Nephron progenitor cell (in vitro differentiated cells): ENCODE measurements at regions not wholly inside any gene's neighbourhood (a gene's known extent, or its start where the extent isn't known, plus 50 kb on each side); places are given as distances from the start of the nearest gene placed in this dataset.
"Not testable (repeated sequence)": the region's sequence is repeated elsewhere in the genome, so short reads cannot be mapped to it uniquely, and the experiment has no call there.

ENCODE experiments used
- DNase-seq: peaks from one replicate; pipeline ENCODE4 v3.0.0; 2021
- H3K27ac Mint-ChIP-seq: 2 replicates; pipeline ENCODE4 v1.8.0; 2021; ENCODE audit warnings: mild to moderate bottlenecking, moderate library complexity, mixed read lengths
- H3K27me3 Mint-ChIP-seq: 2 replicates; pipeline ENCODE4 v1.8.0; 2021; ENCODE audit warnings: mild to moderate bottlenecking, low read depth, mixed read lengths; ENCODE audit not compliant: poor library complexity
- H3K36me3 Mint-ChIP-seq: 2 replicates; pipeline ENCODE4 v1.8.0; 2021; ENCODE audit warnings: low read depth, mixed read lengths
- H3K4me1 Mint-ChIP-seq: 2 replicates; pipeline ENCODE4 v1.8.0; 2021; ENCODE audit warnings: mixed read lengths
- H3K4me3 Mint-ChIP-seq: 2 replicates; pipeline ENCODE4 v1.8.0; 2021; ENCODE audit warnings: mild to moderate bottlenecking, moderate library complexity, mixed read lengths
- H3K9me3 Mint-ChIP-seq: 2 replicates; pipeline ENCODE4 v1.8.0; 2021; ENCODE audit warnings: mild to moderate bottlenecking, moderate library complexity, mixed read lengths

DNA sequence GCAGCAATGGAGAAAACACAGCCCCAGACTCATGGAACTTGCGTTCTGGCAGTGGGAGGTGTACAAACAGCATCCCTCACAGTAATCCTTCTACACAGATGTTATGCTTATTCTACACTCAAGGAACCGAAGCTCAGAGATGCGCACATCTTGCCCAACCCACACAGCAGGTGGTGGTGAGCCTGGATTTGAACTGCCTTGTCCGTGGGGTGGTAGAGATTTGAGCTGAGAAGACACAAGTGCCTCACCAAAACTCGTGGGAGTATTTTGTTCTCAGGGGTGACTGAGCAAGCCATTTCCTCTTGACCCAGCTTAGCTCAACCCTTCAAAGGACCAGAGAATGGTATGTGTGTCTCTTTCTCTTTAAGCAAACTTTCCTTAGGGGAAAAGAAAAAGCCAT is 121.8 kb downstream of the NPIPB11 start:
- Mint-ChIP-seq H3K9me3 (peaks cover 29% of the 10 kb centered on the region), H3K27ac (peak overlapping the region; percentile 87)
- not testable (repeated sequence) for DNase-seq

DNA sequence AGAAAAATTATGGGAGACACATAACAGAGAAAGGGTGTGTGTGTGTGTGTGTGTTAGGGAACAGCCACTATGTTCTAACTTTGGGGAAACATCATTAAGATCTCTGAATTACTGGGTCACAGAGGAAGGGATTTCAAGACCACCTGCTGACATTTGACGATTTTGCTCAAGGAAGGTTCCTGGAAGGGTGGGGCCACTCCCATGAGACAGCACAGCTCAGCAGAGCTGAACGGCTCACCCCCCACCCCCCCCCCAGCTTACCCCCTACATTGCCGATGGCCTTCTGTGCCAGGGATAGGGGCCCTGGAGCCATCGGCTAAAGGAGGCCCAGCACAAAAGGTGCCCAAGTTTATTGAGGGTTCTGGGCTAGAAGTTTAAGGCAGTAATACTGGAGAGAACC is 122.4 kb downstream of the NPIPB11 start:
- not testable (repeated sequence) for DNase-seq, H3K27ac Mint-ChIP-seq, H3K27me3 Mint-ChIP-seq, H3K4me3 Mint-ChIP-seq
- Mint-ChIP-seq H3K36me3 (peaks cover 12% of the 10 kb centered on the region), H3K9me3 (peaks cover 29% of the 10 kb centered on the region), H3K4me1 (peaks cover 40% of the 10 kb centered on the region)

More for the DNA sequence above, 121.8 kb downstream of the NPIPB11 start:
- Mint-ChIP-seq H3K36me3 (peaks cover 12% of the 10 kb centered on the region), H3K4me1 (peaks cover 46% of the 10 kb centered on the region), H3K4me3 (peak overlapping the region; percentile 62)
- not testable (repeated sequence) for H3K27me3 Mint-ChIP-seq

DNA sequence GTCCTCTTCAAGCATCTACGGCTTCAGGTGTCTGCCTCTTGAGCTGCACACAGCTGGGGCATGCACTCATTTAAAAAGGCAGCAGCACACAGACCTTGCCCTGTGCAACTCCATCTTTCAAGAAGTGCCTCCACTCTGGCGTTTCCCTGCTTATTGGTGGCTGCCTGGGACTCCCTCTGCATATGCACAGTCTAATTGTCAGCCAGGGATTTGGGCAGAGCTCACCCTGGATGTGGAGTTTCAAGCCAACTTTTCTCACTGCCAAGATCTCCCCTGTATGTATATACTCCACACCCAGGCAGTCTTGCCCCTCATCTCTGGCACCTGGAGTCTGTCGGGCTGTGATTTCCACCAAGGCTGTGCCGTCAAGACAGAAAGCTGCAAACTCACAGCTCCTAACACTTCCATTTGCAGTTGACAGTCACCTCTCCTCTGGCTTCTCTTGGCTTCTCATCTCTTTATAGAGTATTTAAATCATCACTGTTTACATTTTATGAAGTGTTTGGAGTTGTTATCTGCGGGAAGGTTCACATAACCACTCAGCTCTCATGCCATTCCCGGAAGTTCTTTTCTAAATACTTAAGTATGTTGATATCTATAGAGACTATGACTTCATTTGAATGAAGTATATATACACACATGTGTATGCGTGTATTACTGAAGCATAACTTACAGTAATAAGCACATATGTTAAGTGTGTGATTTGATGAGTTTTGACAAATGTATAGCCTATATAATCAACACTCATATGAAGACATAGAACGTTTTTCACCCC is 128.2 kb downstream of the NPIPB11 start:
- not testable (repeated sequence) for H3K27ac Mint-ChIP-seq, H3K36me3 Mint-ChIP-seq, H3K4me1 Mint-ChIP-seq, DNase-seq, H3K4me3 Mint-ChIP-seq
- Mint-ChIP-seq H3K27me3 (peaks cover 20% of the 10 kb centered on the region), H3K9me3 (peaks cover 27% of the 10 kb centered on the region)

DNA sequence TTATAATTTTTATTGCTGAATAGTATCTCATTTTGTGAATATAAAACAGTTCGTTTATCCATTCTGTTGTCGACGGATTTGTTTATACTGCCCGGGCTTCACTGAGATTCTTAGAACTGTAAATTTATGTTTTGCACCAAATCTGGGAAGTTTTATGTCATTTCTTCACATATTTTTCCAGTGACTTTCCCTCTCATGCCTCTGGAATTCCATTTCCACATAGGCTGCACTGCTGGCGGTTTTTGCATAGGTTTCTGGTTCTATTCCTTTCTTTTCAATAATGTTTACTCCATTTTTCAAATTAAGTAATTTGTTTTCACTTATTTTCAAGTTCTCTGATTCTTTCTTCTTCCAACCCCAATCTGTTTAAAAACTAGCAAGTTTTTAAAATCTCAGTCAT is 130.1 kb downstream of the NPIPB11 start:
- H3K36me3 Mint-ChIP-seq, DNase-seq, H3K27ac Mint-ChIP-seq, H3K4me1 Mint-ChIP-seq, H3K4me3 Mint-ChIP-seq, H3K9me3 Mint-ChIP-seq: not testable (repeated sequence)
- H3K27me3 Mint-ChIP-seq: peaks cover 17% of the 10 kb centered on the region

DNA sequence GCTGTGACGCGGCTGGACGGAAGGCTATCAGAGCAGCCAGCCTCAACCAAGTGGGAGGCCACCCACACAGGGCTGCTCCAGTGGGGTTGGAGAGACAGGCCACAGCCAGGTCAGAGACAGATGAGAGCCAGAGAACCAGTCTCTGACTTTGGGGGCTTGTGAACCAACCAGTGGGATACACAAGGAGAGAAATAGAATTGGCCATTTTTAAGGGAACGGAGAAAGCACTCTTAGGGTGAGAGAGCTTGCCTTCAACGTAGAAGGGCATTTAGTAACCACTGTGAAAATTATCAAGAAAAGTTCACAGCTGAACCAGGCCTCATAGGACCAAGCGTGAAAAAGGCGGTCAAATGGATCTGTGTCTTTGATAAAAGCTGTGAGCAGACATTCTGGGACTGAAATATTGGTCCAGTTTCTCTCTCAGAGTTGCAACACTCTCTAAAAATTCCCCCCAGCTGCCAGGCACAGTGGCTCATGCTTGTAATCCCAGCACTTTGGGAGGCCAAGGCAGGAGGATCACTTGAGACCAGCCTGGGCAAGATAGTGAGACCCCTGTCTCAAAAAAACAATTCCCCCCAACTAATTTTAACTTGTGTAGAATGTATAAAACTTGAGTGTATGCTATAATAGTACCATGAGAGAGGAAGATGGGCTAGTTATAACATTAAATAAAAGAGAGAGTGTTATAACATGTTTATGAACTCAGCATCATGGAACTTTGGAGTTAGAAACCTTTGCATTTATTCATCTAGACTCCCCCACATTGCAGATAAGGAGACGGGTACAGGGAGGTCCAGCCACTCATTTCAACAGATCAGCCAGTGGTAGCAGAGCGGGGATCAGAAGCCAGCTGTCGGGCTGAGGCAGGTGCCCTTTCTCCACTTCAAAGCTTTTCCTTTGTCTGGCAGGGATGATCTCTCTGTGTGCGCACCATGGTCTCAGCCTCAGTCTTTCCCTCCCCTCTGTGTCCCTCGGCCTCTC is 132.2 kb downstream of the NPIPB11 start:
- H3K36me3 Mint-ChIP-seq, H3K4me1 Mint-ChIP-seq: not testable (repeated sequence)
- H3K27me3 Mint-ChIP-seq: peaks cover 16% of the 10 kb centered on the region

DNA sequence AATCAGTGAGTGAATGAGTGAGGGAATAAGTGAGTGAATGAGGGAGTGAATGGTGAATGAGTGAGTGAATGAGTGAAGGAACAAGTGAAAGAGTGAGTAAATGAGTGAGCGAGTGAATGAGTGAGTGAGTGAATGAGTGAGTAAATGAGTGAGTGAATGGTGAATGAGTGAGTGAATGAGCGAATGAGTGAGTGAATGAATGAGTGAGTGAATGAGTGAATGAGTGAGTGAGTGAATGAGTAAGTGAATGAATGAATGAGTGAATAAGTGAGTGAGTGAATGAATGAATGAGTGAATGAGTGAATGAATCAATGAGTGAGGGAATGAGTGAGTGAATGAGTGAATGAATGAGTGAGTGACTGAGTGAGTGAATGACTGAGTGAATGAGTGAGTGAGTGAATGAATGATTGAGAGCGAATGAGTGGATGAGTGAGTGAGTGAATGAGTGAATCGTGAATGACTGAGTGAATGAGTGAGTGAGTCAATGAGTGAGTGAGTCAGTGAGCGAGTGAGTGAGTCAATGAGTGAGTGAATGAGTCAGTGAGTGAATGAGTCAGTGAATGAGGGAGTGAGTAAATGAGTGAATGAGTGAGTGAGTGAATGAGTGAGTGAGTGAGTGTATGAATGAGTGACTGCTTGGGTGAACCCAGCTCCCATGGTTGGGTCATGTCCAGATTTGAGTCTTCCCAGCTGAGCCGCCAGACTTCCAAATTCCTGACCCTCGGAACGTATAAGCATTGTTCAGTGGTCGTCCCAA is 133.0 kb downstream of the NPIPB11 start:
- not testable (repeated sequence) for H3K27ac Mint-ChIP-seq, H3K4me1 Mint-ChIP-seq, H3K36me3 Mint-ChIP-seq, H3K9me3 Mint-ChIP-seq, H3K4me3 Mint-ChIP-seq, DNase-seq
- peaks cover 16% of the 10 kb centered on the region for H3K27me3 Mint-ChIP-seq

More for the DNA sequence above, 132.2 kb downstream of the NPIPB11 start:
- not testable (repeated sequence) for DNase-seq, H3K27ac Mint-ChIP-seq, H3K9me3 Mint-ChIP-seq, H3K4me3 Mint-ChIP-seq

DNA sequence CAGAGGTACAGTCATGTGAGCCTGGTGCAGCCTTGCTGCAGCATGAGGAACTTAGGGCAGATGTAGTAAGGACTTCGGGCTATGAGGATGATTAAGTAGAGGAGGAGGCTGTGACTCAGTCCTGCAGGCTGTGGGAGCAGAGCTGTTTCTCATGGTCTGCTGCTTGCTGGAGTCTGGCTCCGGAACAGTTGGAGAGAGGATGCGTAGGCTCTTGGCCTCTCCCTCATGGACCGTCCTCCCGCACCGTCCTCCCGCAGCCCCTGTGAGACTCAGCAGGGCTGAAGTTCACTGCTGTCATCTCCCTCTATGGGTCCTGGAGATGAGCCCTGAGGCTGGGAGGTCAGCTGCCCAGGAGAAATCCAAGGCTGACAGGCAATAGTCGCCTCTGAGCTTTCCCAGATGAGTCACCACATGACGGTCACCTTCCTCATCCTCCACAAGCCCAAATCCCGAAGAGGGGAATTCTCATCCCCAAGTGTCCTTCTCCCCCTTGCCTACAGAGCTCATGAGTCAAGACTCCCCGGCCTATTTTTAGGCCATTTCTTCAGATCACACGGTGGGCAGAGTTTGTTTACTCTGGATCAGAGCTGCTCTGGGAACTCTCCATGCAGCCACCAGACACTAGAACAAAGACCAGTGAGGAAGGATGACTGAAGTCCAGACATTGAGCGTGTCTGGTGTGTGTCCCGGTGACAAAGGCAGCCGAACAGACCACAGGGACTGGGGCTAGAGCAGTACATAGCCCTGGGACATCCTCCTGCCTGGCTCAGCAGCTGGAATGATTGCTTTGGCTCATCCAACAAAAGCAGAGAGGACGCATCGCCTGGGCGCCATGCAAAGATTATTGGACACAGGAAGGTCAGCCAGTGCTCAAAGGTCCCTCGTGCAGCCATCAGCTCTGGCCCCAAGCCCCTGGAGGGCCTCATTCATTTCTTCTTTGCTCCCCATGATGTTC is 134.5 kb downstream of the NPIPB11 start:
- H3K4me3 Mint-ChIP-seq, H3K4me1 Mint-ChIP-seq, H3K9me3 Mint-ChIP-seq, H3K36me3 Mint-ChIP-seq, H3K27ac Mint-ChIP-seq, DNase-seq: not testable (repeated sequence)
- peaks cover 15% of the 10 kb centered on the region for H3K27me3 Mint-ChIP-seq

DNA sequence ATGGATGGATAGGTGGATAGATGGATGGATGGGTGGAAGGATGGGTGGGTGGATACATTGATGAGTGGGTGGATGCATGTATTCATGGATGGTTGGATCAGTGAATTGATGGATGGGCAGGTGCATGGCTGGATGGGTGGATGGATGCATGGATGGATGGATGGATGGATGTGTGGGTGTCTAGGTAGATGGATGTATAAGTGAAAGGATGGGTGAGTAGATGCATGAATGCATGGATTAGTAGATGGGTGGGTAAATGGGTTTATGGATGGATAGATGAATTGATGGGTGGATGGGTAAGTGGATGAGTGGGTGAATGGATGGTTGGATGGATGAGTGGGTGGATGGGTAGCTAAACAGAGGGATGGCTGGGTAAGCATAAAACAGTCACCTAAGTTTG is 135.6 kb downstream of the NPIPB11 start:
- not testable (repeated sequence) for H3K27me3 Mint-ChIP-seq, H3K27ac Mint-ChIP-seq, H3K9me3 Mint-ChIP-seq, H3K4me3 Mint-ChIP-seq, H3K36me3 Mint-ChIP-seq, H3K4me1 Mint-ChIP-seq, DNase-seq

DNA sequence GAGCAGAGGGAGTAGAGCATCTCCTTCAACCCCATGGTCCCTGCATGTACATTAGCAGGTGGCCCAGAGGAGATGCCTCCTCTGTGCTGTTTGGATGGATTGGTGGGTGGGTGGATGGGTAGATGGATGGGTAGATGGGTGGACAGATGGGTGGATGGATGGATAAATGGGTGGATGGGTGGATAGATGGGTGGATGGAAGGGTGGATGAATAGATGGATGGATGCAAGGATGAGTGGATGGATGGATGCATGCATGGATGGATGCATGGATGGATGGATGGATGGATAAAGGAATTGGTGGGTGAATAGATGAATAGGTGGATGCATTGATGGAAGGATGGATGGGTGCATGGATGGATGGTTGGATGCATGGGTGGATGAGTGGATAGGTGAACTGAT is 136.5 kb downstream of the NPIPB11 start:
- not testable (repeated sequence) for H3K4me1 Mint-ChIP-seq, DNase-seq, H3K9me3 Mint-ChIP-seq, H3K27me3 Mint-ChIP-seq, H3K36me3 Mint-ChIP-seq, H3K27ac Mint-ChIP-seq, H3K4me3 Mint-ChIP-seq

DNA sequence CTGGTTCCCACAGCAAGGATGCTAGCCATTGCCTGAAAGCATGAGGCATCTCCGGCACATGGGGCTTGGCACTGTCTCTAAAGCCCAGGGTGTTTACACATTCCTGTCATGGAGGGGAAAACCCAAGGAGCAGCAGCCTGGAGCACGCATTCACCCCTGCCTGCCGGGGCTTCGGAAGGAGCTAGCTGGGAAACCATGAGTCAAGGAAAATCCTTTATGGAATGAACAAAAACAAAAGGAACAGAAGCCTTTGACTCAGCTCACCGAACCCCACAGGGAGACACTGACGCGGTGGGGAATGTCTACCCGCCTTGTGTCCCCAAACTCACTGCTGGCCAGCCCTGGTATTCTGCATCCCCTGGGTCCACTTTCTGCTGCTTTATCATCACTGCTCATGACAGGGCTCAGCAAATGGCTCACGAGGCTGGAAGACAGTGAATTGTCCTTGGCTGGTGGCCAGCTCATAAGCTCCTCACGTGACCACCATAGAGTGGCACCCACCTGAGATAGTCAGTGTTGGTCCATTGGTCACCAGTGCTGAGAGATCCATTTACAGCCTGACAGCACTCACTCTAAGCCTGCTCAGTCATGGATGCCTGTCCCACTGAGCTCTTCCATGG is 137.2 kb downstream of the NPIPB11 start:
- not testable (repeated sequence) for DNase-seq, H3K4me3 Mint-ChIP-seq, H3K9me3 Mint-ChIP-seq, H3K4me1 Mint-ChIP-seq, H3K27me3 Mint-ChIP-seq, H3K27ac Mint-ChIP-seq, H3K36me3 Mint-ChIP-seq

DNA sequence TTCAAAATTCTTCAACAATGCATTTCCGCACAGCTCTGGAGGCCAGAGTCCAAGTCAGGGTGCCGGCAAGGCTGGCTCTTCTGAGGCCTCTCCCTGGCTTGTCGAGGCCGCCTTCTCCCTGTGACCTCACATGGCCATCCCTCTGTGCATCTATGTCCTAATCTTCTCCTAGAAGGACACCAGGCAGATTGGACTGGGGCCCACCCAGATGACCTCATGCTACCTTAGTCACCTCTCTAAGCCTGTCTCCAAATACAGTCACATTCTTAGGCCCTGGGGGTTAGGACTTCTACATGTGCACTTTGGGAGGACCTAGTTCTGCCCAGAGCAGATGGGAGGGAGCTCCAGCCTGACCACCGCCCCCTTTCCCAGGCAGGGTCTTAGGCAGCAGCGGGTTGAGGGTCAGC is 137.7 kb downstream of the NPIPB11 start:
- not testable (repeated sequence) for H3K36me3 Mint-ChIP-seq, H3K27me3 Mint-ChIP-seq, DNase-seq, H3K4me3 Mint-ChIP-seq, H3K27ac Mint-ChIP-seq, H3K9me3 Mint-ChIP-seq
- peaks cover 11% of the 10 kb centered on the region for H3K4me1 Mint-ChIP-seq

DNA sequence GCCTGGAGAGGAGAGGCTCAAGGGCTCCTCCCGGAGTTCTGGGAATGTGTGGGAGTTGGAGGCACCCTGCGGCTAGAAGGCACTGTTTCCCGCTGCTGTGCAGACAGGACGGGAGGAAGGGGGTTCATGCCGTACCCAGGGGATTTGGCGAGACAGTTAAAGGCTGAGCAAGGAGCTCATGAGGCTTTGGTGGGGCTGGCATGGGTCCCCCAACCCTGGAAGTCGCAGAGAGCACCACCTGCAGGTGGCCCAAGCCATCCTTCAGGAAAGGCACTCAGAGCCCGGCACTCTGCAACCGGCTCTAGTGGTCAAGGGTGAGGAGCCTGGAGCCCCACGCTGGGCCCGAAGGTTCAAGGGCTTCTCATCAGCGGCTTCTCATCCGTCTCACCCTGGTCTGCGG is 138.2 kb downstream of the NPIPB11 start:
- peaks cover 11% of the 10 kb centered on the region for H3K4me1 Mint-ChIP-seq
- H3K9me3 Mint-ChIP-seq, DNase-seq: not testable (repeated sequence)

DNA sequence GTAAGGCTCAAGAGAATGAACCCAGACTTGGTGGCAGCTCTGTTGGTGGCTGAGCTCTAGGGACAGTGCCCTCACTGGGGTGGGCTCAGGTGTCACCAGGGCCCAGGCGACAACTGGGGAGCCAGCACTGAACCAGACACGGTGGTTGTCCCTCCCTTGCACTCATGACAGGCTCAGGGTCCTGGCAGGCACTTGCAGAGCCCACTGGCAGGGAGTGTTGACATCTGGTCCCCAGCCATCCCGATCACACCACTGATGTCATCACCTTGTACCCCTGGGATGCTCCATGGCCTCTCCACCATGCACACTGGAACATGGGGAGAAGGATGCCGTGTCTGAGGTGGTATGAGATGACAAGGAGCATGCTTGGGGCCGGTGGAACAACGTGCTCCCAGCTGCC is 138.6 kb downstream of the NPIPB11 start:
- DNase-seq, H3K9me3 Mint-ChIP-seq, H3K27me3 Mint-ChIP-seq, H3K36me3 Mint-ChIP-seq, H3K4me3 Mint-ChIP-seq, H3K27ac Mint-ChIP-seq: not testable (repeated sequence)
- H3K4me1 Mint-ChIP-seq: peaks cover 12% of the 10 kb centered on the region

More for the DNA sequence above, 138.2 kb downstream of the NPIPB11 start:
- not testable (repeated sequence) for H3K27me3 Mint-ChIP-seq, H3K4me3 Mint-ChIP-seq, H3K36me3 Mint-ChIP-seq, H3K27ac Mint-ChIP-seq
